ENCODE measurements at regions not wholly inside any gene's neighbourhood (a gene's known extent, or its start where the extent isn't known, plus 50 kb on each side); places are given as distances from the start of the nearest gene placed in this dataset.

- DNase-seq: no peak
These were observed 64.8 kb downstream of the CDCA7 start for GRCh38 chr2:173419506-173419905.

- DNase-seq: no peak
These were observed 70.2 kb downstream of the CDCA7 start for GRCh38 chr2:173424886-173425285.

- DNase-seq: peak; percentile 71
These were observed 73.4 kb downstream of the CDCA7 start for GRCh38 chr2:173427887-173428668.

- DNase-seq: no peak
These were observed 76.5 kb downstream of the CDCA7 start for GRCh38 chr2:173431191-173431590.

- DNase-seq: no peak
These were observed 77.5 kb downstream of the CDCA7 start for GRCh38 chr2:173432049-173432754.

- no peak for DNase-seq
These were observed 80.3 kb downstream of the CDCA7 start for GRCh38 chr2:173434762-173435569.

- no peak for DNase-seq
These were observed 80.9 kb downstream of the CDCA7 start for GRCh38 chr2:173435574-173435973.

- DNase-seq: no peak
These were observed 81.4 kb downstream of the CDCA7 start for GRCh38 chr2:173436088-173436487.

- DNase-seq: peak; percentile 70
These were observed 86.5 kb downstream of the CDCA7 start for GRCh38 chr2:173441222-173441621.

GRCh38 chr2:173442542-173442941, 87.9 kb downstream of the CDCA7 start:
- no peak for DNase-seq

GRCh38 chr2:173446722-173447121, 92.0 kb downstream of the CDCA7 start:
- DNase-seq: no peak

GRCh38 chr2:173448938-173449471, 94.3 kb downstream of the CDCA7 start:
- peak; percentile 92 for DNase-seq

GRCh38 chr2:173451118-173451517, 96.4 kb downstream of the CDCA7 start:
- no peak for DNase-seq

GRCh38 chr2:173451941-173452340, 97.3 kb downstream of the CDCA7 start:
- DNase-seq: no peak

- no peak for DNase-seq
These were observed 97.7 kb downstream of the CDCA7 start for GRCh38 chr2:173452416-173452815.

GRCh38 chr2:173456960-173457359, 102.3 kb downstream of the CDCA7 start:
- DNase-seq: no peak

- no peak for DNase-seq
These were observed 102.7 kb downstream of the CDCA7 start for GRCh38 chr2:173457366-173457765.

GRCh38 chr2:173458991-173459780, 104.5 kb downstream of the CDCA7 start:
- no peak for DNase-seq

GRCh38 chr2:173462892-173463840, 108.5 kb downstream of the CDCA7 start:
- no peak for DNase-seq

- no peak for DNase-seq
These were observed 109.2 kb downstream of the CDCA7 start for GRCh38 chr2:173463846-173464245.

GRCh38 chr2:173467751-173468150, 113.1 kb downstream of the CDCA7 start:
- DNase-seq: no peak
